Right hindlimb (tissue), 1 donor: ENCODE measurements at regions not wholly inside any gene's neighbourhood (a gene's known extent, or its start where the extent isn't known, plus 50 kb on each side); places are given as distances from the start of the nearest gene placed in this dataset.
A peak's percentile ranks its signal among the peaks of the same experiment; 100 is the strongest.

Experiments used
- DNase-seq: peaks from one replicate; pipeline ENCODE4 v3.0.0-alpha.2; 2018

- peak; percentile 54 for DNase-seq
Measured at GRCh38 chr20:62583424-62583920, 58.8 kb upstream of the SLCO4A1 start.

- DNase-seq: no peak
Measured at GRCh38 chr20:62584671-62585460, 57.4 kb upstream of the SLCO4A1 start.

DNA sequence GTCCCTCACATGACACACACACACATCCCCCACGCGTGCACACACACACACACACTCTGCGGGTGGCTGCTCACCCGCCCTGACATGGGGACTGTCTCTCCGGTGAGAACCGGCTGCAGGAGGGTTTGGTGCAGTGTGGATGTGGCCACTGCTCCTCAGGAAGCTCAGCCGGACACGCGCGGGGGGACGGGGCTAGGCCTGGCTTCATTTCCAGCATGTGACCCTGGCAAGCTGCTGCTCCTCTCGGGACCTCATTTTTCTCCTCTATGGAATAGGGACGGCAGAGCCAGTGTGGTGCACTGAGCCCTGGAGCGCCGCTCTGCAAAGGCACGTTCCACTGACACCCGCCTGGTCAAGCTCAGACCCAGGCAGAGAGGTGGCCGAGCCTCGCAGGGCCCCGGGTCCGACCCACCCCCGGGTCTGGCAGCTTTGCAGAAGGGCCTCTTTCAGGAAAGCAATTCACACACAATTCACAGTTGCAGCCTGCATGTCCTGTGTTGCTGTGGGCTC is 56.8 kb upstream of the SLCO4A1 start:
- DNase-seq: no peak

- DNase-seq: no peak
Measured at GRCh38 chr20:62586799-62587198, 55.5 kb upstream of the SLCO4A1 start.

DNA sequence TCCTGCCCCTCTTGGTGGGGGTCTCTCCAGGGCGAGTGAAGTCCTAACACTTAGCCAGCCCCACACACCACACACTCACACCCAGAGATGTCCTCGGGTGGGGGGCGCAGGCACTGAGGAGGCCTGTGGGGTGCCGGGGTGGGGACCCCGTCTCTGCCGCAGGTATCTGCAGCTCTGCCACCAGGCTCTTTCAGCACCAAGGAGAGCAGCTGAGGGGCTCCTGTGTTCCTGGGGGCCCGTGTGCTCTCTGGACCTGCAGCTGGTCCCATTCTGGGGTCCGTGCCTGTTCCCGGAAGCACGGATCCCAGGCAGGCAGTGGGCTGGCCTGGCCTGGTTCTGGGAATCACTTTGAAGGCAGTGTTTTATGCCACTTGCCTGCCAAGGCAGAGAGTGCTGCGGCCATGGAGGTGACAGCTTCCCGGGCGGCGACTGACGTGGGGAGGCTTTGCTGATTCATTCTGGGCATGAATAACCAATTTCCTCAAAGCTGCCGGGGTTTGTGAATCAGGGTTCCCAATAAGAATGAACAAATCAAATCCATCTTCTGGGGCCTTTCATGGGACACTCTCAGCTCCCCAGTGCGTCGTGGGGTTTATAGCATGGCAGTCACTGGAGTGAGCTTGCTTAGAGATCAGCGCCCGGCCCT is 54.4 kb upstream of the SLCO4A1 start:
- DNase-seq: no peak

GRCh38 chr20:62588458-62589149 is 53.7 kb upstream of the SLCO4A1 start:
- DNase-seq: no peak

- no peak for DNase-seq
Measured at GRCh38 chr20:62589150-62589498, 53.2 kb upstream of the SLCO4A1 start.

GRCh38 chr20:62589720-62590119 is 52.6 kb upstream of the SLCO4A1 start:
- DNase-seq: no peak

DNA sequence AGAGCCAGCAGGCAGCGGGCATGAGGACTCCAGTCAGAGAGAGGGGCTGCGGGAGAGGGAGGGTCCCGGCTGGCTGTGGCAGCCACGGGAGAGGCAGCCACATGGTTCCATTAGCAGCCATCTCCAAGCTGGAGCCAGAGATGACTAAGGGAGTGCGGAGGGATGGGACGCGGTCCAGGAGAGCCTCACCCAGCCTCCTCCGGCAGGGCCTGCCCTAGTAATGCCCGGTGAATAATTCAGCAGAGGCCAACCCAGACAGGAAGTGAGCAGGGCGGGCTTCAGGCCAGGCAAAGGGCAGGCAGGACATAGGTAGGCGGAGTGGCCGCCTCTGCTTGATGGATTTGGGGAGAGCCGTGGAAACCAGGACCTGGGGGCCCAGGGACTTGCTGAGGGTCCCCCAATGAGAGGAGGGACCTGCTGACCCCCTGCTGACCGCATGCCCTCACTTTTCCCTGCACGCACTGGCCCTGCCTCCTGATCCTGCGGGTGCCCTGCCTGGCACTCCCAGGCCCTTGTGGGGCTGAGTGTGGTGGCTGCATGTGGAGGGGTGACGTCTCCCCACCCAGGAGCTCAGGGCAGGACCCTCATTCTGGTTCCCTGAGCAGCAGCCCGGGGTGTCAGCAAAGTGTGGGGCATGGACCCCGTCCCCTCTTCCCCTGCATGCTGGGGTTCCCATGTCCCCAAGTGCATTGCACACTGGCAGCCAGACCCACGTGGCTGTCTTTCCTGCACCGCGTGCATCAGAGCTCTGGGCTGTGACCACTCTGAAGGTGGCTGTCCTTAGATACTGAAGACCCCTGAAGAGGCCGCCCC is 51.8 kb upstream of the SLCO4A1 start:
- DNase-seq: no peak

- no peak for DNase-seq
Measured at GRCh38 chr20:62591122-62591468, 51.2 kb upstream of the SLCO4A1 start.

DNA sequence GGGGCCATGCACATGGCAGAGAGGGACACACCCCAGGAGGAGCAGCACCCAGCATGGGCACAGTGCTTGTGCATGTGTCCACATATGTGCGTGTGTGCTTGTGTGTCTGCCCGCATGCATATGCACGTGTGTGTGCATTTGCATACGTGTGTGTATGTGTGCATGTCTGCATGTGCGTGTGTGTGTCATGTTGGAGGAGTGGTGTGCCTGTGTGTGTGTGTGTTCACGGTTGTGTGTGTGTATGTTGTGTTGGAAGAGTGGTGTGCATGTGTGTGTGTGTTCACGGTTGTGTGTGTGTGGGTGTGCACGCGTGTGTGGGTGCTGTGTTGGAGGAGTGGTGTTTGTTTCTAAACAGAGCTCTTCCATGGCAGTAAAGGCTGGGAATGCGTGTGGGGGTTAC is 50.7 kb upstream of the SLCO4A1 start:
- DNase-seq: no peak
